Upper lobe of left lung (tissue), 6 donors: ENCODE measurements at regions not wholly inside any gene's neighbourhood (a gene's known extent, or its start where the extent isn't known, plus 50 kb on each side); places are given as distances from the start of the nearest gene placed in this dataset.
"Not testable (repeated sequence)": the region's sequence is repeated elsewhere in the genome, so short reads cannot be mapped to it uniquely, and the experiment has no call there.

Source experiments
- ATAC-seq, 2 donors: fragments of 200-7000 bp; cut with Tn5 transposase; one replicate each; pipeline ENCODE4 v1.9.1; 2022; ENCODE audit warnings: mild to moderate bottlenecking in 2 of 2, moderate library complexity in 2 of 2; ENCODE audit not compliant: low FRiP score in 2 of 2
- DNase-seq, 2 donors: peaks; one replicate each; pipeline ENCODE4 v3.0.0-alpha.2; 2019 to 2020
- H3K27ac ChIP-seq, 4 donors: fragments of 200-600 bp; sonication (generic); one replicate each; pipeline ENCODE4 v1.5.1; 2016 to 2019
- H3K27me3 ChIP-seq, 4 donors: fragments of 200-600 bp; sonication (generic); one replicate each; pipeline ENCODE4 v1.5.1; 2017 to 2019
- H3K36me3 ChIP-seq, 4 donors: fragments of 200-600 bp; sonication (generic); one replicate each; pipeline ENCODE4 v1.5.1; 2016 to 2019
- H3K4me1 ChIP-seq, 4 donors: fragments of 200-600 bp; sonication (generic); one replicate each; pipeline ENCODE4 v1.5.1; 2018 to 2019
- H3K4me3 ChIP-seq, 4 donors: fragments of 200-600 bp; sonication (generic); one replicate each; pipeline ENCODE4 v1.5.1; 2017 to 2019; ENCODE audit warnings: mild to moderate bottlenecking in 2 of 4, moderate library complexity in 1 of 4
- H3K9me3 ChIP-seq, 4 donors: fragments of 200-600 bp; sonication (generic); one replicate each; pipeline ENCODE4 v1.5.1; 2018 to 2019
- EP300 ChIP-seq, 4 donors: sonication (generic); formaldehyde crosslinking; IDR thresholded peaks; one replicate each; pipeline ENCODE4 v1.5.1; 2017; ENCODE audit warnings: antibody characterized with exemption in 4 of 4, control low read depth in 2 of 4
- POLR2A ChIP-seq, 4 donors: fragments of 450-650 bp; IDR thresholded peaks; one replicate each; pipeline ENCODE4 v1.5.1; 2016 to 2017; ENCODE audit warnings: antibody characterized with exemption in 4 of 4, mild to moderate bottlenecking in 2 of 4
- POLR2AphosphoS5 ChIP-seq, 2 donors: sonication (generic); formaldehyde crosslinking; IDR thresholded peaks; one replicate each; pipeline ENCODE4 v1.5.1; 2017; ENCODE audit warnings: antibody characterized with exemption in 2 of 2
- WGBS, 2 donors: methylation state at CpG; one replicate each; pipeline ENCODE4 v1.1.5; 2017 to 2018; 5-methylcytosine and 5-hydroxymethylcytosine counted together
- TF ChIP-seq, protein P1 (sequence below), 6 experiments: fragments of 450-650 bp in 4 of 6; fragments of 200-600 bp in 2 of 6; sonication (generic) in 2 of 6; IDR thresholded peaks; one replicate each; pipeline ENCODE4 v1.5.1; 2016 to 2019; ENCODE audit warnings: antibody characterized with exemption in 6 of 6
- donor health status: DM: no; HTN: no; CAD: no; lungs with moderate emphysema.
- donor health status: DM: no; HTN: yes; CAD: no; lungs with severe emphysema.

DNA sequence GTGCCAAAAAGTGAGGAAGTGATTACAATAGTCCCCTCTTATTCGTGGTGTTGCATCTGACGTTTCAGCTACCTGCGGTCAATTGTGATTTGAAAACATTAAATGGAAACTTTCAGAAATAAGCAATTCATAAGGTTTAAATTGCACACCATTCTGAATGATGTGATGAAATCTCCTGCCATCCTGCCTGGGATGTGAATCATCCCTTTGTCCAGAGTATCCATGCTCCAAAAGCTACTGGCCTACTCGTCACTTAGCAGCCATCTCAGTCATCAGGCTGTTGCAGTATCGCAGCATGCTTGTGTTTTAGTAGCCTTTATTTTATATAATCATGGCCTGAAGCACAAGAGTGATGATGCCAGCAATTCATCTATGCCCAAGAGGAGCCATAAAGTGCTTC is 97.7 kb upstream of the CDCA7L start:
- H3K4me1 ChIP-seq, result no peaks in the 10 kb centered on the region
- no peak overlapping the region for H3K27ac ChIP-seq
- H3K27me3 ChIP-seq, result no peaks in the 10 kb centered on the region
- 66 to 92% methylated on average over 5 of the region's 5 CpGs for WGBS, 2 donors
- H3K4me3 ChIP-seq, result no peak overlapping the region
- ATAC-seq (no peak), DNase-seq (no peak)
- H3K9me3 ChIP-seq, result no peaks in the 10 kb centered on the region
- no peaks in the 10 kb centered on the region for H3K36me3 ChIP-seq
- TF ChIP-seq EP300 (IDR thresholded peaks at IDR 0.05) (no peak), POLR2A (IDR thresholded peaks at IDR 0.05) (no peak), POLR2AphosphoS5 (IDR thresholded peaks at IDR 0.05) (no peak)
- TF ChIP-seq, protein P1, sequence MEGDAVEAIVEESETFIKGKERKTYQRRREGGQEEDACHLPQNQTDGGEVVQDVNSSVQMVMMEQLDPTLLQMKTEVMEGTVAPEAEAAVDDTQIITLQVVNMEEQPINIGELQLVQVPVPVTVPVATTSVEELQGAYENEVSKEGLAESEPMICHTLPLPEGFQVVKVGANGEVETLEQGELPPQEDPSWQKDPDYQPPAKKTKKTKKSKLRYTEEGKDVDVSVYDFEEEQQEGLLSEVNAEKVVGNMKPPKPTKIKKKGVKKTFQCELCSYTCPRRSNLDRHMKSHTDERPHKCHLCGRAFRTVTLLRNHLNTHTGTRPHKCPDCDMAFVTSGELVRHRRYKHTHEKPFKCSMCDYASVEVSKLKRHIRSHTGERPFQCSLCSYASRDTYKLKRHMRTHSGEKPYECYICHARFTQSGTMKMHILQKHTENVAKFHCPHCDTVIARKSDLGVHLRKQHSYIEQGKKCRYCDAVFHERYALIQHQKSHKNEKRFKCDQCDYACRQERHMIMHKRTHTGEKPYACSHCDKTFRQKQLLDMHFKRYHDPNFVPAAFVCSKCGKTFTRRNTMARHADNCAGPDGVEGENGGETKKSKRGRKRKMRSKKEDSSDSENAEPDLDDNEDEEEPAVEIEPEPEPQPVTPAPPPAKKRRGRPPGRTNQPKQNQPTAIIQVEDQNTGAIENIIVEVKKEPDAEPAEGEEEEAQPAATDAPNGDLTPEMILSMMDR (IDR thresholded peaks at IDR 0.05), result no peak

DNA sequence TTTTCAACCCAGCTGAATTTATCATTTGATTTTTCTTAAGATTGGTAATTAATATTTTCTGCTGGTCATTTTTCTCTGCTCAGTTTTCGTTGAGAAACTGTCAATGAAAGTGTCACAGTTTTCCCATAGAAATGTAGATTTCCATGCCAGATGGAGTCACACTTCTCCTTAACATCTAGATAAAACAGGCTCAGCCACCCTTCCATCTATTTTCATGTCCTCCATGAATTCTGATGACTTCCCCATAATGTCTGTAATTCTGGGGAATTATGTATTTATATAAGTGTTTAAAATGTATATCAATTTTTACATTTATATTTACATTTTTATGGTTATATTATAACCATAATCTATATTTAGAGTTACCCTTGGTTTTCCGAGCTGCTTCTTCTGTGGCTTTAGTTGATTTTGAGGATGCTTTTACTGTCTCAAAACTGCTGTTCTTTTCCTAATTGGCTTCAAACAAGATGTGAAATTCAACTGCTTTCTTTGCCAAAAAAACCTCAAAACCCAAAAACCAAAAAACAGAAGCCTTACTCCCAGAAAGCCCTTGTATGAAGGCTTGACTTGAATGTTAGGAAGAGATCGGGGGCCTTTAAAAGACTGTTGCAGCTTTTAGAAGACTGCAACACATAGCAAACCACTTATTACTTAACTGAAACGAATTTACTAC is 95.4 kb upstream of the CDCA7L start:
- H3K27ac ChIP-seq, result no peak overlapping the region
- no peaks in the 10 kb centered on the region for H3K4me1 ChIP-seq
- WGBS, 2 donors, result 62 to 68% methylated on average over 4 of the region's 4 CpGs
- no peaks in the 10 kb centered on the region for H3K27me3 ChIP-seq
- TF ChIP-seq EP300 (IDR thresholded peaks at IDR 0.05) (no peak), POLR2A (IDR thresholded peaks at IDR 0.05) (no peak), POLR2AphosphoS5 (IDR thresholded peaks at IDR 0.05) (no peak)
- TF ChIP-seq, protein P1 (IDR thresholded peaks at IDR 0.05), result no peak
- DNase-seq, result no peak
- H3K9me3 ChIP-seq, result no peaks in the 10 kb centered on the region
- H3K36me3 ChIP-seq, result no peaks in the 10 kb centered on the region
- H3K4me3 ChIP-seq, result no peak overlapping the region
- ATAC-seq, result no peak

DNA sequence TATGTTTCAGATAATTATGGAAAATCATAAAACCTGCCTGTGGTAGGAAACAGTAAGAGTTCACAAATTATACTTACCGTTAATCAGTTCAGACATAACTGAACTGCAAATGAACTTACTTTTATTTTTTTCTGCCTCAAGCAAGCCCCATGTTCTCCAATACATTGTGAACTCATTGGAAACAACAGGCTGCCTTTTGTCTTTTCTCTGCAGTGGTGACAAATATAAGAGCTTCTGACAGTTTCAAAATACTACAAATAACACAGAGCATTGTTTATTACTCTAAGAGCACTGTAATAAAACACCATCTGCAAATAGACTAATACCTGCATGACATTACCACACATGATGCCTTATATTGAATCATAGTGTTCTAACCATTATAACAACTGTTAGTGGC is 94.0 kb upstream of the CDCA7L start:
- TF ChIP-seq EP300 (IDR thresholded peaks at IDR 0.05) (no peak), POLR2AphosphoS5 (IDR thresholded peaks at IDR 0.05) (no peak), POLR2A (IDR thresholded peaks at IDR 0.05) (no peak)
- TF ChIP-seq, protein P1 (IDR thresholded peaks at IDR 0.05), result no peak
- H3K4me1 ChIP-seq, result no peaks in the 10 kb centered on the region
- ATAC-seq, result no peak
- H3K27ac ChIP-seq, result no peak overlapping the region
- no peaks in the 10 kb centered on the region for H3K36me3 ChIP-seq
- no peak for DNase-seq
- H3K27me3 ChIP-seq, result no peaks in the 10 kb centered on the region
- no peaks in the 10 kb centered on the region for H3K9me3 ChIP-seq
- WGBS, 2 donors, result 62 to 79% methylated on average over 1 of the region's 1 CpG
- no peak overlapping the region for H3K4me3 ChIP-seq

DNA sequence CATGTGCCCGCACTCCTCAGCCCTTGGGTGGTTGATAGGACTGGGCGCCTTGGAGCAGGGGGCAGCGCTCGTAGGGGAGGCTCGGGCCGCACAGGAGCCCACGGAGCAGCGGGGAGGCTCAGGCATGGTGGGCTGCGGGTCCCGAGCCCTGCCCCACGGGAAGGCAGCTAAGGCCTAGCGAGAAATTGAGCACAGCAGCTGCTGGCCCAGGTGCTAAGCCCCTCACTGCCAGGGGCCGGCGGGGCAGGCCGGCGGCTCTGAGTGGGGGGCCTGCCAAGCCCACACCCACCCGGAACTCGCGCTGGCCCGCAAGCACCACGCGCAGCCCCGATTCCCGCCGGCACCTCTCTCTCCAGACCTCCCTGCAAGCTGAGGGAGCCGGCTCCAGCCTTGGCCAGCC is 86.7 kb upstream of the CDCA7L start:
- H3K36me3 ChIP-seq, H3K4me1 ChIP-seq, H3K27ac ChIP-seq, H3K27me3 ChIP-seq, ATAC-seq, H3K9me3 ChIP-seq, H3K4me3 ChIP-seq: not testable (repeated sequence)
- DNase-seq, result peak in 1 of 2 donors; percentile 71
- WGBS, 2 donors, result 85 to 91% methylated on average over 11 to 24 of the region's 26 CpGs

DNA sequence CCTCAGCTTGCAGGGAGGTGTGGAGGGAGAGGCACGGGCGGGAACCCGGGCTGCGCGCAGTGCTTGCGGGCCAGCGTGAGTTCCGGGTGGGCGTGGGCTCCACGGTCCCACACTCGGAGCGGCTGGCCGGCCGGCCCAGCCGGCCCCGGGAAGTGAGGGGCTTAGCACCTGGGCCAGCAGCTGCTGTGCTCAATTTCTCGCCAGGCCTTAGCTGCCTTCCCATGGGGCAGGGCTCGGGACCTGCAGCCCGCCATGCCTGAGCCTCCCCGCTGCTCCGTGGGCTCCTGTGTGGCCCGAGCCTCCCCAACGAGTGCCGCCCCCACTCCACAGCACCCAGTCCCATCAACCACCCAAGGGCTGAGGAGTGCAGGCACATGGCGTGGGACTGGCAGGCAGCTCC is 83.0 kb upstream of the CDCA7L start:
- H3K4me3 ChIP-seq, H3K9me3 ChIP-seq, ATAC-seq, H3K4me1 ChIP-seq, H3K27ac ChIP-seq, H3K27me3 ChIP-seq, H3K36me3 ChIP-seq: not testable (repeated sequence)
- peak in 1 of 2 donors; percentile 73 for DNase-seq
- 91 to 93% methylated on average over 3 to 15 of the region's 25 CpGs for WGBS, 2 donors

DNA sequence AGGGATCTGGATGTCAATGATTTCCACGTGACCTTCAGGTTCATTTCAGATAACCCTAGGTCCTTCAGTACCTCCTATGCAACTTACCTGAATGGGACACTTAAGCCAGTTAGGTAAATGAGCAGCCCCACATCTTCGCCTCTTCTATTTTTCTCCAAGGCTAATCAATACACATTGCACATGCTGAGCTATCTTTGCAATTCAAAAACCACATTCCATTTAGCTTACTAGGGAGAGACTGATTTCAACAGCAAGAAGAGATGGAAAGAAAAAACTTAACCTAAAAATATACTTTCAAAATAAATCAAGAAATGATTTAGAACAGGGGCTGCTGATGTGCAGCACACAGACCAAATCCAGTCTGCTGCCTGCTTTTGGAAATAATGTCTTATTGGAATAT is 81.8 kb upstream of the CDCA7L start:
- WGBS, 2 donors, result 71 to 81% methylated on average over 2 of the region's 2 CpGs
- no peak for DNase-seq
- Histone ChIP-seq H3K4me3 (no peak overlapping the region), H3K36me3 (no peaks in the 10 kb centered on the region), H3K4me1 (no peaks in the 10 kb centered on the region), H3K27ac (no peak overlapping the region), H3K9me3 (no peaks in the 10 kb centered on the region), H3K27me3 (no peaks in the 10 kb centered on the region)
- no peak for ATAC-seq
- TF ChIP-seq, protein P1 (IDR thresholded peaks at IDR 0.05), result no peak
- no peak for TF ChIP-seq POLR2AphosphoS5 (IDR thresholded peaks at IDR 0.05)
- TF ChIP-seq EP300 (IDR thresholded peaks at IDR 0.05), result no peak
- no peak for TF ChIP-seq POLR2A (IDR thresholded peaks at IDR 0.05)
